ENCODE measurements at regions not wholly inside any gene's neighbourhood (a gene's known extent, or its start where the extent isn't known, plus 50 kb on each side); places are given as distances from the start of the nearest gene placed in this dataset.

- no peak overlapping the region for H3K4me3 ChIP-seq
- no peak overlapping the region for H3K27ac ChIP-seq
- H3K36me3 ChIP-seq, result no peaks in the 10 kb centered on the region
- no peaks in the 10 kb centered on the region for H3K27me3 ChIP-seq
- intact Hi-C loops (cut with DNase I), result no loop called here
- no peaks in the 10 kb centered on the region for H3K9me3 ChIP-seq
- no peak overlapping the region for H3K9ac ChIP-seq (ENCODE audit: low read depth in 2 of 2, low read length in 2 of 2)
- no peaks in the 10 kb centered on the region for H3K4me1 ChIP-seq
- no peak for TF ChIP-seq CTCF (IDR thresholded peaks at IDR 0.05)
- no peak for DNase-seq
These were observed 130.5 kb upstream of the LMCD1 start for GRCh38 chr3:8371085-8371551.

DNA sequence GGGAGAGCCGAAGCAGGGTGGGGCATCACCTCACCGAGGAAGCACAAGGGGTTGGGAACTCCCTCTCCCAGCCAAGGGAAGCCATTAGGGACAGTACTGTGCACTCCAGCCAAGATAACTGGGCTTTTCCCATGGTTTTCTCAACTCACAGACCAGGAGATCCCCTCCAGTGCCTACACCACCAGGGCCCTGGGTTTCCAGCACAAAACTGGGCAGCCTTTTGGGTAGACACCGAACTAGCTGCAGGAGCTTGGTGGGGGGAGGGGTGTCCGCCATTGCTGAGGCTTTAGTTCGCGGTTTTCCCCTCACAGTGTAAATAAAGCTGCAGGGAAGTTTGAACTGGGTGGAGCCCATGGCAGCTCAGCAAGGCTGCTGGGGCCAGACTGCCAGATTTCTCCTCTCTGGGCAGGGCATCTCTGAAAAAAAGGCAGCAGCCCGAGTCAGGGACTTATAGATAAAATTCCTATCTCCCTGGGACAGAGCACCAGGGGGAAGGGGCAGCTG, 129.6 kb upstream of the LMCD1 start:
- H3K4me1 ChIP-seq, result no peaks in the 10 kb centered on the region
- H3K9ac ChIP-seq (ENCODE audit: low read depth in 2 of 2, low read length in 2 of 2), result no peak overlapping the region
- no peak overlapping the region for H3K27ac ChIP-seq
- DNase-seq, result no peak
- intact Hi-C loops (cut with DNase I), result no loop called here
- TF ChIP-seq CTCF (IDR thresholded peaks at IDR 0.05), result no peak
- H3K36me3 ChIP-seq, result no peaks in the 10 kb centered on the region
- no peak overlapping the region for H3K4me3 ChIP-seq
- H3K27me3 ChIP-seq, result no peaks in the 10 kb centered on the region
- H3K9me3 ChIP-seq, result no peaks in the 10 kb centered on the region

DNA sequence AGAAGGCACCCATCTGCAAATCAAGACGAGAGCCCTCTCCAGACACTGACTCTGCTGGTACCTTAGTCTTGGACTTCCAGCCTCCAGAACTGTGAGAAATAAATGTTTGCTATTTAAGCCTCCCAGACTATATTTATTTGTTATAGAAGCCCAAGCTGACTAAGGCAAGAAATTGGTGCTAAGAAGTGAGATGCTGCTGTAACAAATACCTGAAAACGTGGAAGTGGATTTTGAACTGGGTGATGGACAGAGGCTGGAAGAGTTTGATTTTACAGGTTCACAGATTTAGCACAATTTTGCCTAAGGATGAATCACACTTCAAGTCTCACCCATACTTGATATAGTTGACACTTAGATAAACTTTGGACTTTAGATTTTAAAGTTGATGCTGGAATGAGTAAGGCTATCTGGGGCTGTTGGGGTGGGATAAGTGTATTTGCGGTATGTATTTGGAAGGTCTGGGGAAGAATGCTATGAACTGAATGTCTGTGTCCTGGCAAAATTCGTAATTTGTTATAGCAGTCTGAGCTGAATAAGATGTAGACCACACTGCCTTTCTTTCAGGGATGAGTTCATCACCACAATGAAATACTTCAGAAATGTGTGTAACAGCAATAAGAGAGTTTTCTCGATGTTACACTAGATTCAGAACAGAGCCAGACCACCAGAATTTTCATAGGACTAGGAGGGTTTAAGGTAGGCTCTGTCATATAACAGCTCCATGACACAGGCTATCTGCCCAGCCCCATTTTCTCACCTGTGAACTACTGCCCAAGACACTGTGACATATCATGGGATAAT, 120.5 kb upstream of the LMCD1 start:
- H3K9ac ChIP-seq (ENCODE audit: low read depth in 2 of 2, low read length in 2 of 2), result no peak overlapping the region
- no peaks in the 10 kb centered on the region for H3K27me3 ChIP-seq
- H3K4me1 ChIP-seq, result no peaks in the 10 kb centered on the region
- H3K27ac ChIP-seq, result no peak overlapping the region
- no peak overlapping the region for H3K4me3 ChIP-seq
- DNase-seq, result no peak
- no peaks in the 10 kb centered on the region for H3K9me3 ChIP-seq
- intact Hi-C loops (cut with DNase I), result no loop called here
- H3K36me3 ChIP-seq, result no peaks in the 10 kb centered on the region
- no peak for TF ChIP-seq CTCF (IDR thresholded peaks at IDR 0.05)

DNA sequence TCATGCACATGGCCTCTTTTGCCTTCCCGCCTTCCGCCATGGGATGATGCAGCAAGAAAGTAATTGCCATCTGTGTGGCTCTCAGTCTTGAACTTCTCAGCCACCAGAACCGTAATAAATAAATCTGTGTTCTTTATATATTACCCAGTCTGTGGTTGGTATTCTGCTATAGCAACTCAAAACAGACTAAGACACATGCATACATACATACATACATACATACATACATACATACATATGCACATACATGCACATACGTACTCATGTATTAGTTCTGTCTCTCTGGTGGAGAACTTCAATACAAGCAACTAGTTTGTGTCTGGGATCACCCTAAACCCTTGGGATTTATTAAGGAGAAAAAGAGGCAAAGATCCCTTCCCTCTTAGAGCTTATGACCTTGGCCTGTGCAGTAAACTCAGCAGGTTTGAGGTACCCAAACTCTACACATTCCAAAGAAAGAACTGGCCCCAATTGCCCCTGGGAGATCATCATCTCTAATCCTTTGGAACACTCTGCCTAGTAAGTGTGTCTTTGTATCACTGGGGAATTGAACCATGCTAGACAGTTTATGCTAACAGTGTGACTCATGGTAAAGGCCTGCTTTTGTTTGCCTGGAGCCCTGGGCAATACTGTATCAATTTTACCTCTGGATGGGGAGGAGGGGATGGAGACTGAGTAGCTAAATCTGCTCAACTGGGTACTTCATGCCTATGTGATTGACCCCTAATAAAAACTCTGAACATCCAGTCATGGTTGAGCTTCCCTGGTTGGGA, 115.6 kb upstream of the LMCD1 start:
- Histone ChIP-seq H3K27ac (no peak overlapping the region), H3K27me3 (no peaks in the 10 kb centered on the region), H3K36me3 (no peaks in the 10 kb centered on the region), H3K4me3 (no peak overlapping the region), H3K9ac (ENCODE audit: low read depth in 2 of 2, low read length in 2 of 2) (no peak overlapping the region), H3K9me3 (no peaks in the 10 kb centered on the region), H3K4me1 (no peaks in the 10 kb centered on the region)
- intact Hi-C loops (cut with DNase I), result no loop called here
- no peak for DNase-seq
- TF ChIP-seq CTCF (IDR thresholded peaks at IDR 0.05), result no peak

GRCh38 chr3:8387571-8387970, 114.1 kb upstream of the LMCD1 start:
- no peaks in the 10 kb centered on the region for H3K36me3 ChIP-seq
- H3K9ac ChIP-seq (ENCODE audit: low read depth in 2 of 2, low read length in 2 of 2), result no peak overlapping the region
- H3K4me3 ChIP-seq, result no peak overlapping the region
- no peak for TF ChIP-seq CTCF (IDR thresholded peaks at IDR 0.05)
- H3K4me1 ChIP-seq, result no peaks in the 10 kb centered on the region
- no peak for DNase-seq
- intact Hi-C loops (cut with DNase I), result no loop called here
- no peaks in the 10 kb centered on the region for H3K27me3 ChIP-seq
- no peak overlapping the region for H3K27ac ChIP-seq
- no peaks in the 10 kb centered on the region for H3K9me3 ChIP-seq
